ENCODE measurements at regions not wholly inside any gene's neighbourhood (a gene's known extent, or its start where the extent isn't known, plus 50 kb on each side); places are given as distances from the start of the nearest gene placed in this dataset.

GRCh38 chr1:55400508-55400907 is 185.3 kb upstream of the USP24 start:
- H2BK5ac ChIP-seq (ENCODE audit: low read depth, low read length): no peak overlapping the region
- ChIA-PET CTCF (ENCODE audit: partially characterized antibody) (no interaction called here), POLR2A (ENCODE audit: partially characterized antibody) (no interaction called here)
- no peak overlapping the region for H3K18ac ChIP-seq (ENCODE audit: extremely low read depth, low read length)
- DNase-seq (ENCODE audit: low read depth in 1 of 2, low spot score in 2 of 2): no peak
- no peak overlapping the region for H3K27ac ChIP-seq (ENCODE audit: low read depth, low read length)
- no peak overlapping the region for H4K8ac ChIP-seq (ENCODE audit: extremely low read depth, insufficient read depth, low read length)
- H4K91ac ChIP-seq (replicated peaks; ENCODE audit: insufficient read length, low read length): no peak overlapping the region
- WGBS, 2 experiments (ENCODE audit: extremely low coverage in 1 of 2, insufficient coverage in 1 of 2, insufficient read length in 1 of 2, insufficient replicate concordance in 2 of 2, low coverage in 1 of 2, low lambda C conversion rate in 2 of 2, missing lambda C conversion rate in 1 of 2): 86% methylated on average over 8 of the region's 8 CpGs; no CpG with 5 or more reads in 1 of the 2 experiments
- H2BK15ac ChIP-seq (ENCODE audit: low read length): no peak overlapping the region
- no peak overlapping the region for H3K4me3 ChIP-seq (ENCODE audit: extremely low read depth in 1 of 4, insufficient read depth in 2 of 4, low read depth in 3 of 4, low read length in 4 of 4)
- no peak overlapping the region for H3K56ac ChIP-seq (replicated peaks; ENCODE audit: insufficient read length, low read depth, low read length)
- no peaks in the 10 kb centered on the region for H3K79me2 ChIP-seq (ENCODE audit: control insufficient read depth in 1 of 2, insufficient read depth in 2 of 2, low read length in 2 of 2)
- H3K9ac ChIP-seq (replicated peaks in 1 of 4; ENCODE audit: extremely low read depth in 1 of 4, low read depth in 3 of 4, low read length in 3 of 4): no peak overlapping the region
- no peak overlapping the region for H3K4me2 ChIP-seq (ENCODE audit: insufficient read depth in 1 of 2, low read depth in 2 of 2, low read length in 2 of 2)
- H3K36me3 ChIP-seq (ENCODE audit: control insufficient read depth in 2 of 4, insufficient read depth in 4 of 4, low read length in 3 of 4): no peaks in the 10 kb centered on the region
- H4K20me1 ChIP-seq (replicated peaks in 1 of 2; ENCODE audit: control insufficient read depth in 1 of 2, insufficient read depth in 2 of 2, low read length in 2 of 2): no peaks in the 10 kb centered on the region
- H4K5ac ChIP-seq (ENCODE audit: insufficient read length, low read depth, low read length): no peak overlapping the region
- TF ChIP-seq POU5F1 (IDR thresholded peaks at IDR 0.05; ENCODE audit: low read depth, low read length): no peak
- no peak for TF ChIP-seq TAF1 (IDR thresholded peaks at IDR 0.05; ENCODE audit: low read depth, low read length)
- no peak for TF ChIP-seq PHF8 (conservative IDR thresholded peaks at IDR 0.05; ENCODE audit: low read depth, low read length)
- TF ChIP-seq BACH1 (IDR thresholded peaks at IDR 0.05; ENCODE audit: low read length): no peak
- TF ChIP-seq RFX5 (IDR thresholded peaks at IDR 0.05; ENCODE audit: borderline replicate concordance, low read depth, low read length): no peak
- no peak overlapping the region for H2AFZ ChIP-seq (ENCODE audit: low read length)
- no peak overlapping the region for H2AK5ac ChIP-seq (ENCODE audit: low read depth, low read length)
- H3K79me1 ChIP-seq (ENCODE audit: low read depth, low read length): no peaks in the 10 kb centered on the region
- H3K27me3 ChIP-seq (replicated peaks in 1 of 4; ENCODE audit: control insufficient read depth in 3 of 4, extremely low read depth in 1 of 4, insufficient read depth in 3 of 4, low read length in 3 of 4): no peaks in the 10 kb centered on the region
- H3K4me1 ChIP-seq (replicated peaks in 1 of 4; ENCODE audit: control insufficient read depth in 3 of 4, insufficient read depth in 4 of 4, low read length in 3 of 4): no peaks in the 10 kb centered on the region
- H2BK12ac ChIP-seq (ENCODE audit: low read depth, low read length): no peak overlapping the region
- no peak overlapping the region for H3K23ac ChIP-seq (ENCODE audit: insufficient read length)
- H3K4ac ChIP-seq (replicated peaks; ENCODE audit: insufficient read length, low read depth, low read length): no peak overlapping the region
- H2BK20ac ChIP-seq (ENCODE audit: low read length): no peak overlapping the region
- H3K14ac ChIP-seq (ENCODE audit: insufficient read length): no peak overlapping the region
- FAIRE-seq: no peak
- no peak overlapping the region for H2BK120ac ChIP-seq (replicated peaks; ENCODE audit: low read depth, low read length)
- H3K9me3 ChIP-seq (ENCODE audit: insufficient read depth in 2 of 2, low read depth in 1 of 2, low read length in 1 of 2): no peaks in the 10 kb centered on the region
- H3K23me2 ChIP-seq (ENCODE audit: low read depth, low read length): no peaks in the 10 kb centered on the region
